H1 (cell line): ENCODE measurements at regions not wholly inside any gene's neighbourhood (a gene's known extent, or its start where the extent isn't known, plus 50 kb on each side); places are given as distances from the start of the nearest gene placed in this dataset.

ENCODE experiments used
- CTCF ChIA-PET: fragments of 300-600 bp; sonication (Branson Sonifier 250); formaldehyde crosslinking; loops from one replicate; lab custom pipeline; 2021; ENCODE audit not compliant: partially characterized antibody; lab: Charles Lee
- POLR2A ChIA-PET: fragments of 300-600 bp; sonication (Branson Sonifier 250); formaldehyde crosslinking; loops from one replicate; lab custom pipeline; 2021; ENCODE audit warnings: inconsistent platforms; ENCODE audit not compliant: partially characterized antibody; lab: Charles Lee
- DNase-seq, 2 experiments: peaks; one replicate each; pipeline versions ENCODE4 v3.0.0 to v3.0.0-alpha.2; 2010 to 2022; ENCODE audit warnings: low spot score in 2 of 2, low read depth in 1 of 2, mixed read lengths in 1 of 2
- FAIRE-seq: peaks from 2 replicates; lab custom pipeline; 2011; peaks lifted over from hg19 to GRCh38; lab: Jason Lieb, UNC
- H2AFZ ChIP-seq: 2 replicates; pipeline ENCODE4 v1.8.1; 2012; ENCODE audit warnings: low read length, inconsistent platforms
- H2AK5ac ChIP-seq: 2 replicates; pipeline ENCODE4 v1.6.1; 2013; ENCODE audit warnings: low read depth, low read length
- H2BK120ac ChIP-seq: replicated peaks from 2 replicates; pipeline ENCODE3; 2013; ENCODE audit warnings: low read depth, low read length, inconsistent platforms
- H2BK12ac ChIP-seq: 2 replicates; pipeline ENCODE4 v1.6.1; 2013; ENCODE audit warnings: low read depth, low read length
- H2BK15ac ChIP-seq: 2 replicates; pipeline ENCODE4 v1.6.1; 2013; ENCODE audit warnings: low read length
- H2BK20ac ChIP-seq: 2 replicates; pipeline ENCODE4 v1.6.1; 2013; ENCODE audit warnings: low read length
- H2BK5ac ChIP-seq: 2 replicates; pipeline ENCODE4 v1.6.1; 2013; ENCODE audit warnings: low read depth, low read length
- H3K14ac ChIP-seq: 2 replicates; pipeline ENCODE4 v1.6.1; 2013; ENCODE audit warnings: inconsistent platforms; ENCODE audit not compliant: insufficient read length
- H3K18ac ChIP-seq: 2 replicates; pipeline ENCODE4 v1.6.1; 2013; ENCODE audit warnings: low read length; ENCODE audit errors: extremely low read depth
- H3K23ac ChIP-seq: 2 replicates; pipeline ENCODE4 v1.6.1; 2013; ENCODE audit warnings: inconsistent platforms; ENCODE audit not compliant: insufficient read length
- H3K23me2 ChIP-seq: 2 replicates; pipeline ENCODE4 v1.6.1; 2013; ENCODE audit warnings: low read depth, low read length
- H3K27ac ChIP-seq: 2 replicates; pipeline ENCODE4 v1.6.1; 2011; ENCODE audit warnings: low read depth, low read length, inconsistent platforms
- H3K27me3 ChIP-seq, 4 experiments: replicated peaks in 1 of 4; 1 replicate in 1 of 4; 2 replicates in 3 of 4; pipeline versions ENCODE4 v1.6.1 to v1.8.1; 2011 to 2013; ENCODE audit warnings: low read length in 3 of 4, mild to moderate bottlenecking in 3 of 4, inconsistent platforms in 2 of 4, mixed read lengths in 2 of 4, moderate library complexity in 1 of 4; ENCODE audit not compliant: control insufficient read depth in 3 of 4, insufficient read depth in 3 of 4; ENCODE audit errors: extremely low read depth in 1 of 4
- H3K36me3 ChIP-seq, 4 experiments: 2 replicates each; pipeline versions ENCODE4 v1.6.1 to v1.8.1; 2011 to 2013; ENCODE audit warnings: mild to moderate bottlenecking in 4 of 4, low read length in 3 of 4, moderate library complexity in 2 of 4, control low read depth in 1 of 4, inconsistent platforms in 1 of 4; ENCODE audit not compliant: insufficient read depth in 4 of 4, control insufficient read depth in 2 of 4
- H3K4ac ChIP-seq: replicated peaks from 2 replicates; pipeline ENCODE3; 2013; ENCODE audit warnings: low read length, low read depth, mixed read lengths, inconsistent platforms; ENCODE audit not compliant: insufficient read length
- H3K4me1 ChIP-seq, 4 experiments: replicated peaks in 1 of 4; 1 replicate in 1 of 4; 2 replicates in 3 of 4; pipeline versions ENCODE4 v1.6.1 to v1.8.1; 2011 to 2013; ENCODE audit warnings: low read length in 3 of 4, inconsistent platforms in 2 of 4, mixed read lengths in 1 of 4; ENCODE audit not compliant: insufficient read depth in 4 of 4, control insufficient read depth in 3 of 4
- H3K4me2 ChIP-seq, 2 experiments: 2 replicates each; pipeline versions ENCODE4 v1.6.1 to v1.8.1; 2011 to 2013; ENCODE audit warnings: low read depth in 2 of 2, low read length in 2 of 2, control low read depth in 1 of 2, inconsistent platforms in 1 of 2, mild to moderate bottlenecking in 1 of 2; ENCODE audit not compliant: insufficient read depth in 1 of 2
- H3K4me3 ChIP-seq, 4 experiments: fragments of 200-600, 300-600 bp in 1 of 4; sonication (generic), shearing (Covaris generic), sonication (Bioruptor Twin) in 1 of 4; 2 replicates each; pipeline versions ENCODE4 v1.5.1 to v1.8.1; 2011 to 2016; ENCODE audit warnings: low read length in 4 of 4, low read depth in 3 of 4, control low read depth in 2 of 4, inconsistent platforms in 2 of 4, mild to moderate bottlenecking in 2 of 4, mixed read lengths in 1 of 4, moderate library complexity in 1 of 4; ENCODE audit not compliant: insufficient read depth in 2 of 4; ENCODE audit errors: extremely low read depth in 1 of 4
- H3K56ac ChIP-seq: replicated peaks from 2 replicates; pipeline ENCODE3; 2013; ENCODE audit warnings: low read depth, mild to moderate bottlenecking, mixed read lengths, low read length, inconsistent platforms; ENCODE audit not compliant: insufficient read length
- H3K79me1 ChIP-seq: 2 replicates; pipeline ENCODE4 v1.6.1; 2013; ENCODE audit warnings: low read depth, low read length, control low read depth
- H3K79me2 ChIP-seq, 2 experiments: 2 replicates each; pipeline versions ENCODE4 v1.6.1 to v1.8.1; 2012 to 2013; ENCODE audit warnings: low read length in 2 of 2, mild to moderate bottlenecking in 2 of 2, inconsistent platforms in 1 of 2; ENCODE audit not compliant: insufficient read depth in 2 of 2, control insufficient read depth in 1 of 2
- H3K9ac ChIP-seq, 4 experiments: replicated peaks in 1 of 4; 1 replicate in 1 of 4; 2 replicates in 3 of 4; pipeline versions ENCODE4 v1.6.1 to v1.8.1; 2011 to 2013; ENCODE audit warnings: low read depth in 3 of 4, low read length in 3 of 4, control low read depth in 2 of 4, mild to moderate bottlenecking in 2 of 4, moderate library complexity in 2 of 4, inconsistent platforms in 1 of 4; ENCODE audit errors: extremely low read depth in 1 of 4
- H3K9me3 ChIP-seq, 2 experiments: 2 replicates each; pipeline versions ENCODE4 v1.6.1 to v1.8.1; 2012 to 2013; ENCODE audit warnings: mild to moderate bottlenecking in 2 of 2, moderate library complexity in 2 of 2, control low read depth in 1 of 2, inconsistent platforms in 1 of 2, low read depth in 1 of 2, low read length in 1 of 2, mixed read lengths in 1 of 2; ENCODE audit not compliant: insufficient read depth in 2 of 2
- H4K20me1 ChIP-seq, 2 experiments: replicated peaks in 1 of 2; 2 replicates each; pipeline versions ENCODE3 to v1.8.1; 2011 to 2013; ENCODE audit warnings: inconsistent platforms in 2 of 2, low read length in 2 of 2, mild to moderate bottlenecking in 1 of 2; ENCODE audit not compliant: insufficient read depth in 2 of 2, control insufficient read depth in 1 of 2
- H4K5ac ChIP-seq: 2 replicates; pipeline ENCODE4 v1.6.1; 2013; ENCODE audit warnings: low read length, low read depth, mixed read lengths, inconsistent platforms; ENCODE audit not compliant: insufficient read length
- H4K8ac ChIP-seq: 2 replicates; pipeline ENCODE4 v1.8.0; 2013; ENCODE audit warnings: mild to moderate bottlenecking, moderate library complexity, low read length, inconsistent platforms; ENCODE audit not compliant: insufficient read depth; ENCODE audit errors: extremely low read depth
- H4K91ac ChIP-seq: replicated peaks from 2 replicates; pipeline ENCODE3; 2013; ENCODE audit warnings: low read length, mixed read lengths, inconsistent platforms; ENCODE audit not compliant: insufficient read length
- POLR2AphosphoS5 ChIP-seq: IDR thresholded peaks from 2 replicates; pipeline ENCODE4 v1.6.1; 2011; ENCODE audit warnings: low read depth, low read length

- Histone ChIP-seq H3K4ac (no peak overlapping the region), H3K23me2 (no peaks in the 10 kb centered on the region), H3K79me1 (no peaks in the 10 kb centered on the region), H3K23ac (no peak overlapping the region), H4K5ac (no peak overlapping the region), H3K56ac (no peak overlapping the region), H3K27ac (no peak overlapping the region), H3K9me3 (no peaks in the 10 kb centered on the region), H4K91ac (no peak overlapping the region), H3K4me2 (no peak overlapping the region), H2BK5ac (no peak overlapping the region), H4K20me1 (no peaks in the 10 kb centered on the region), H3K4me3 (no peak overlapping the region), H2AFZ (no peak overlapping the region), H3K18ac (no peak overlapping the region), H3K14ac (no peak overlapping the region), H3K79me2 (no peaks in the 10 kb centered on the region), H2BK120ac (no peak overlapping the region), H3K36me3 (no peaks in the 10 kb centered on the region; a peak in 1 of 8 replicates), H2AK5ac (no peak overlapping the region), H2BK15ac (no peak overlapping the region), H4K8ac (no peak overlapping the region), H2BK20ac (no peak overlapping the region), H3K4me1 (peaks cover 0 to 5% (median 4%) of the 10 kb centered on the region in 4 experiments; a peak in 4 of 7 replicates), H3K27me3 (no peaks in the 10 kb centered on the region), H3K9ac (no peak overlapping the region), H2BK12ac (no peak overlapping the region)
- ChIA-PET CTCF (interaction anchor here (0.9 to 3.3 kb wide), 2 partner anchors 19 to 746 kb away, joined by 3 to 15 read pairs; no protein-coding TSS in a partner anchor), POLR2A (no interaction called here)
- TF ChIP-seq POLR2AphosphoS5, result no peak
- FAIRE-seq (no peak), DNase-seq (no peak)
Observed at GRCh38 chr4:26806331-26806730, 54.3 kb upstream of the STIM2 start.
